OCI-LY1 (cell line): ENCODE measurements at regions not wholly inside any gene's neighbourhood (a gene's known extent, or its start where the extent isn't known, plus 50 kb on each side); places are given as distances from the start of the nearest gene placed in this dataset.

ENCODE experiments used
- H2AFZ ChIP-seq: fragments of 200-600 bp; sonication (generic), shearing (Covaris generic); 2 replicates; pipeline ENCODE4 v1.6.0; 2014; ENCODE audit warnings: antibody characterized with exemption, mild to moderate bottlenecking, low read length
- H3F3A ChIP-seq: fragments of 200-600 bp; sonication (generic), shearing (Covaris generic); 2 replicates; pipeline ENCODE4 v1.6.0; 2014; ENCODE audit warnings: mild to moderate bottlenecking, antibody characterized with exemption, low read length, moderate library complexity; ENCODE audit not compliant: insufficient read depth
- H3K27ac ChIP-seq: fragments of 200-600 bp; sonication (generic); 2 replicates; pipeline ENCODE4 v1.5.1; 2014; ENCODE audit warnings: low read length, mixed run types, mild to moderate bottlenecking, low read depth; ENCODE audit not compliant: poor library complexity, severe bottlenecking
- H3K27me3 ChIP-seq: fragments of 200-600 bp; sonication (generic); 2 replicates; pipeline ENCODE4 v1.6.0; 2014; ENCODE audit warnings: antibody characterized with exemption, mild to moderate bottlenecking, low read length, moderate library complexity; ENCODE audit not compliant: insufficient read depth
- H3K36me3 ChIP-seq: fragments of 200-600 bp; sonication (generic); 2 replicates; pipeline ENCODE4 v1.6.1; 2014; ENCODE audit warnings: mild to moderate bottlenecking, antibody characterized with exemption, low read length, moderate library complexity, mixed read lengths; ENCODE audit not compliant: insufficient read depth
- H3K4me1 ChIP-seq: fragments of 200-600 bp; sonication (generic); 2 replicates; pipeline ENCODE4 v1.5.1; 2014; ENCODE audit warnings: mild to moderate bottlenecking, low read length, moderate library complexity; ENCODE audit not compliant: insufficient read depth, severe bottlenecking
- H3K4me2 ChIP-seq: fragments of 200-600 bp; sonication (generic), shearing (Covaris generic); 2 replicates; pipeline ENCODE4 v1.6.1; 2014; ENCODE audit warnings: low read length
- H3K4me3 ChIP-seq: fragments of 200-600 bp; sonication (generic); 2 replicates; pipeline ENCODE4 v1.5.1; 2014; ENCODE audit warnings: low read length, low read depth, mild to moderate bottlenecking, mixed read lengths; ENCODE audit not compliant: poor library complexity, severe bottlenecking
- H3K79me2 ChIP-seq: fragments of 200-600 bp; shearing (Covaris generic); 2 replicates; pipeline ENCODE4 v1.6.1; 2016; ENCODE audit warnings: mixed run types, low read length, mixed read lengths; ENCODE audit not compliant: insufficient read depth
- H3K9ac ChIP-seq: fragments of 200-600 bp; sonication (generic), shearing (Covaris generic); 2 replicates; pipeline ENCODE4 v1.6.1; 2014; ENCODE audit warnings: mild to moderate bottlenecking, low read length, mixed read lengths
- H3K9me2 ChIP-seq: fragments of 200-600 bp; sonication (generic), shearing (Covaris generic); 2 replicates; pipeline ENCODE4 v1.6.1; 2014; ENCODE audit warnings: low read depth, mild to moderate bottlenecking, low read length, mixed read lengths
- H3K9me3 ChIP-seq: fragments of 200-600 bp; shearing (Covaris generic); 2 replicates; pipeline ENCODE4 v1.6.1; 2014; ENCODE audit warnings: low read length, mixed read lengths
- H4K20me1 ChIP-seq: fragments of 200-600 bp; sonication (generic), shearing (Covaris generic); 2 replicates; pipeline ENCODE4 v1.6.0; 2016; ENCODE audit warnings: mild to moderate bottlenecking, low read length; ENCODE audit not compliant: insufficient read depth
- EZH2 ChIP-seq: fragments of 200-600 bp; sonication (generic), shearing (Covaris generic); IDR thresholded peaks from 2 replicates; pipeline ENCODE4 v1.8.0; 2017; ENCODE audit warnings: borderline replicate concordance, mixed run types, mild to moderate bottlenecking, antibody characterized with exemption, low read length, moderate library complexity, mixed read lengths
- TF ChIP-seq, protein P1 (sequence below): fragments of 200-600 bp; sonication (generic), shearing (Covaris generic); IDR thresholded peaks from 2 replicates; pipeline ENCODE4 v1.5.1; 2017; ENCODE audit warnings: mild to moderate bottlenecking, antibody characterized with exemption, low read length, moderate library complexity, mixed read lengths

DNA sequence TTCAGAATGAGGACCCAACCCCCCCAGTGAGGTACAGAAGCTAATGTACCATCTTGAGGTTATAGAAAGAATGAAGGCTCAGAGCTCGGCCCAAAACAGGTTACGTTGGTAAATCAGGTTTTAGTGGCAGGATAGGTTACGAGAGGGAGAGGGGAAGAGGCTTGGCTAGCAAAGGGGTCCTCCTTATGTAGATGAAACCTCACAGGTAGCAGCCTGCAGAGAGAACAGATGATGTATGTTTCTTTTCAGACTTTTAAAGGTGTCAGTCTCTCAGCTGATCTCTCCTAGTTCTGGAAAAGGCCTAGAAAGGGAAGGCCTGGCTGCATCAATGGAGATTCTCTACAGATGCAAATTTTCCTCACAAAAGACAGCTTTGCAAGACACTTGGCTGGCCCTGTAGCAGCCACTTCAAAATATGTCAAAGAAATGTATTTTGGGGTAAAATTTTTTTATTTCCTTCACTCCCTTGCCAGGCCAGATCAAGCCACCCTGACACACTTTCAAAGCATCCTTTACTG lies 71.7 kb upstream of the CPSF6 start:
- Histone ChIP-seq H3K9me3 (no peaks in the 10 kb centered on the region), H3K4me2 (no peak overlapping the region)

DNA sequence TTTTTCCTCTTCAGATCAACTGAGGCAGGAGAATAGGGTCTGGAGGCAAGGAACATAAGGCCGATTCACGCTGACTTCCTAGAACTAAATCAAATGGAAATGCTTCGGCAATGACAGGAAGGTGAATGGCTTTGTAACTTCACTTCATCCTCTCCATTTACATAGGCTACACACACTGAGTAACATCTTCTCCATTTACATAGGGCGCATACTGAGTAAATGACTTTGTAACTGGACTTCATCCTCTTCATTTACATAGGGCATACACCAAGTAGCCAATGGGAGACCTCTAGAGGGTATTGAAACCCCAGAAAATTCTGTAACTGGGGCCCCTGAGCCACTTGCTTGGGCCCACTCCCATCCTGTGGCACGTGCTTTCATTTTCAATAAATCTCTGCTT lies 71.0 kb upstream of the CPSF6 start:
- no peak overlapping the region for H2AFZ ChIP-seq
- no peaks in the 10 kb centered on the region for H4K20me1 ChIP-seq
- TF ChIP-seq, protein P1, sequence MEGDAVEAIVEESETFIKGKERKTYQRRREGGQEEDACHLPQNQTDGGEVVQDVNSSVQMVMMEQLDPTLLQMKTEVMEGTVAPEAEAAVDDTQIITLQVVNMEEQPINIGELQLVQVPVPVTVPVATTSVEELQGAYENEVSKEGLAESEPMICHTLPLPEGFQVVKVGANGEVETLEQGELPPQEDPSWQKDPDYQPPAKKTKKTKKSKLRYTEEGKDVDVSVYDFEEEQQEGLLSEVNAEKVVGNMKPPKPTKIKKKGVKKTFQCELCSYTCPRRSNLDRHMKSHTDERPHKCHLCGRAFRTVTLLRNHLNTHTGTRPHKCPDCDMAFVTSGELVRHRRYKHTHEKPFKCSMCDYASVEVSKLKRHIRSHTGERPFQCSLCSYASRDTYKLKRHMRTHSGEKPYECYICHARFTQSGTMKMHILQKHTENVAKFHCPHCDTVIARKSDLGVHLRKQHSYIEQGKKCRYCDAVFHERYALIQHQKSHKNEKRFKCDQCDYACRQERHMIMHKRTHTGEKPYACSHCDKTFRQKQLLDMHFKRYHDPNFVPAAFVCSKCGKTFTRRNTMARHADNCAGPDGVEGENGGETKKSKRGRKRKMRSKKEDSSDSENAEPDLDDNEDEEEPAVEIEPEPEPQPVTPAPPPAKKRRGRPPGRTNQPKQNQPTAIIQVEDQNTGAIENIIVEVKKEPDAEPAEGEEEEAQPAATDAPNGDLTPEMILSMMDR: no peak
- TF ChIP-seq EZH2: no peak
- no peaks in the 10 kb centered on the region for H3K36me3 ChIP-seq
- H3K27ac ChIP-seq: no peak overlapping the region
- H3K27me3 ChIP-seq: no peaks in the 10 kb centered on the region
- no peak overlapping the region for H3K4me2 ChIP-seq
- H3K9me2 ChIP-seq: no peaks in the 10 kb centered on the region
- no peaks in the 10 kb centered on the region for H3K4me1 ChIP-seq
- no peak overlapping the region for H3K9ac ChIP-seq
- no peak overlapping the region for H3K4me3 ChIP-seq
- H3K9me3 ChIP-seq: no peaks in the 10 kb centered on the region
- no peaks in the 10 kb centered on the region for H3K79me2 ChIP-seq
- H3F3A ChIP-seq: no peaks in the 10 kb centered on the region

More for the DNA sequence above, 71.7 kb upstream of the CPSF6 start:
- Histone ChIP-seq H3K4me3 (no peak overlapping the region), H3K9me2 (no peaks in the 10 kb centered on the region), H3K4me1 (no peaks in the 10 kb centered on the region), H3F3A (no peaks in the 10 kb centered on the region), H3K79me2 (no peaks in the 10 kb centered on the region), H3K9ac (no peak overlapping the region), H2AFZ (no peak overlapping the region), H3K27ac (no peak overlapping the region), H4K20me1 (no peaks in the 10 kb centered on the region), H3K27me3 (no peaks in the 10 kb centered on the region), H3K36me3 (no peaks in the 10 kb centered on the region)
- TF ChIP-seq, protein P1: no peak
- TF ChIP-seq EZH2: no peak

DNA sequence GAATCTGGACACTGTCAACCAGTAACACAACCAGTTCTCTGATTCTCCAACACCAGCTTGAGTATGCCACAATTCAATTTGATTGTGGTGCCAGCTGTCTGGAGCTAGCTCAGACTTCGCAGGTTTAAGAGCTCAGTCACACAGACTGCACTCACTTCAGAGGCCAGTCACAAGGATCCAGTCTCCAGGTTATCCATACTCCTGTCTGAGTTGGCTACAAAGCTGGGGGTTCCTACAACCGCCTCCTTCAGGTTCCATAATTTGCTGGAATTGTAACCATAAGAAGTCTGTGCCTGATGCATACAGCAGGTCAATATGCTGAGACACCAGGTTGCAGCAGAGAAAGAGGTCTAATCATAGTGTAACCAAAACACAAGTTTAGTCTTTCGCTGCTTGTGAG lies 70.5 kb upstream of the CPSF6 start:
- H3K9me3 ChIP-seq: no peaks in the 10 kb centered on the region
- H3K36me3 ChIP-seq: no peaks in the 10 kb centered on the region
- no peak overlapping the region for H3K4me3 ChIP-seq
- H3K9ac ChIP-seq: no peak overlapping the region
- H4K20me1 ChIP-seq: no peaks in the 10 kb centered on the region
- TF ChIP-seq EZH2: no peak
- TF ChIP-seq, protein P1: no peak
- H3K4me1 ChIP-seq: no peaks in the 10 kb centered on the region
- no peaks in the 10 kb centered on the region for H3K27me3 ChIP-seq
- H3K9me2 ChIP-seq: no peaks in the 10 kb centered on the region
- H2AFZ ChIP-seq: no peak overlapping the region
- H3F3A ChIP-seq: no peaks in the 10 kb centered on the region
- no peak overlapping the region for H3K4me2 ChIP-seq
- no peak overlapping the region for H3K27ac ChIP-seq
- H3K79me2 ChIP-seq: no peaks in the 10 kb centered on the region
